HEK293 (cell line): ENCODE measurements at regions not wholly inside any gene's neighbourhood (a gene's known extent, or its start where the extent isn't known, plus 50 kb on each side); places are given as distances from the start of the nearest gene placed in this dataset.

ENCODE experiments used
- CTCF ChIA-PET: fragments of 350-600 bp; formaldehyde crosslinking; extraction: SDS; loops from one replicate; lab custom pipeline; 2021; ENCODE audit warnings: antibody characterized with exemption; lab: Yijun Ruan, JAX
- POLR2A ChIA-PET: fragments of 300-600 bp; formaldehyde crosslinking; extraction: SDS; loops from one replicate; lab custom pipeline; 2020; ENCODE audit warnings: antibody characterized with exemption, inconsistent platforms; lab: Yijun Ruan, JAX
- H3K27ac ChIP-seq: fragments of 200-500 bp; sonication (Bioruptor generic); 2 replicates; pipeline ENCODE4 v1.5.1; 2014; ENCODE audit warnings: low read depth, low read length, control low read depth, inconsistent platforms; ENCODE audit errors: extremely low read depth
- H3K36me3 ChIP-seq, 2 experiments: fragments of 200-500 bp in 1 of 2; sonication (Bioruptor generic) in 1 of 2; 1 replicate in 1 of 2; 2 replicates in 1 of 2; pipeline ENCODE4 v1.5.1; 2014 to 2017; ENCODE audit warnings: inconsistent platforms in 2 of 2, low read length in 2 of 2; ENCODE audit not compliant: control insufficient read depth in 2 of 2, insufficient read depth in 1 of 2
- H3K4me1 ChIP-seq: fragments of 200-500 bp; sonication (Bioruptor generic); 2 replicates; pipeline ENCODE4 v1.5.1; 2014; ENCODE audit warnings: mild to moderate bottlenecking, low read length, inconsistent platforms; ENCODE audit not compliant: control insufficient read depth, insufficient read depth
- H3K4me3 ChIP-seq: 2 replicates; pipeline ENCODE4 v1.5.1; 2011; ENCODE audit warnings: low read depth, mild to moderate bottlenecking, control low read depth, low read length, moderate library complexity
- H3K9me3 ChIP-seq: fragments of 200-500 bp; sonication (Bioruptor generic); 2 replicates; pipeline ENCODE4 v1.5.1; 2014; ENCODE audit warnings: low read depth, low read length, inconsistent platforms; ENCODE audit not compliant: control insufficient read depth, insufficient read depth
- EGR2 ChIP-seq: fragments of 450-650 bp; formaldehyde crosslinking; IDR thresholded peaks from 2 replicates; pipeline ENCODE4 v1.5.1; 2016; ENCODE audit warnings: low read depth, missing biosample characterization, missing genetic modification characterization
- GLI2 ChIP-seq: fragments of 450-650 bp; formaldehyde crosslinking; IDR thresholded peaks from 2 replicates; pipeline ENCODE4; 2017; ENCODE audit warnings: missing biosample characterization, missing genetic modification characterization, low read depth, borderline replicate concordance
- HOXC10 ChIP-seq: sonication (generic); formaldehyde crosslinking; IDR thresholded peaks from 2 replicates; pipeline ENCODE4 v1.8.1; 2023; ENCODE audit warnings: mild to moderate bottlenecking, missing genetic modification reagents
- IKZF3 ChIP-seq: fragments of 450-650 bp; IDR thresholded peaks from 2 replicates; pipeline ENCODE4 v1.5.0; 2018; ENCODE audit warnings: missing biosample characterization, mild to moderate bottlenecking, missing genetic modification characterization, moderate library complexity
- MYNN ChIP-seq: fragments of 450-650 bp; formaldehyde crosslinking; IDR thresholded peaks from 2 replicates; pipeline ENCODE4 v1.5.1; 2016; ENCODE audit warnings: missing biosample characterization, missing genetic modification characterization, borderline replicate concordance
- MZF1 ChIP-seq: fragments of 450-650 bp; formaldehyde crosslinking; IDR thresholded peaks from 2 replicates; pipeline ENCODE4 v1.5.1; 2017; ENCODE audit warnings: missing biosample characterization, missing genetic modification characterization, borderline replicate concordance
- SCRT1 ChIP-seq: fragments of 450-650 bp; formaldehyde crosslinking; IDR thresholded peaks from 2 replicates; pipeline ENCODE4 v1.5.1; 2016; ENCODE audit warnings: missing biosample characterization, missing genetic modification characterization, borderline replicate concordance
- ZBTB7A ChIP-seq: fragments of 450-650 bp; formaldehyde crosslinking; IDR thresholded peaks from 2 replicates; pipeline ENCODE4 v1.5.1; 2016; ENCODE audit warnings: low read depth, missing biosample characterization, missing genetic modification characterization
- ZIC2 ChIP-seq: fragments of 450-650 bp; formaldehyde crosslinking; IDR thresholded peaks from 2 replicates; pipeline ENCODE4 v1.5.1; 2016; ENCODE audit warnings: missing biosample characterization, missing genetic modification characterization
- ZNF157 ChIP-seq: fragments of 450-650 bp; formaldehyde crosslinking; IDR thresholded peaks from 2 replicates; pipeline ENCODE4 v1.5.1; 2016; ENCODE audit warnings: missing biosample characterization, missing genetic modification characterization
- ZNF292 ChIP-seq: fragments of 450-650 bp; formaldehyde crosslinking; IDR thresholded peaks from 2 replicates; pipeline ENCODE4 v1.5.1; 2016; ENCODE audit warnings: low read depth, missing biosample characterization, missing genetic modification characterization, borderline replicate concordance
- ZNF311 ChIP-seq: fragments of 450-650 bp; formaldehyde crosslinking; IDR thresholded peaks from 2 replicates; pipeline ENCODE4 v1.5.1; 2017; ENCODE audit warnings: missing biosample characterization, missing genetic modification characterization, borderline replicate concordance
- ZNF366 ChIP-seq: fragments of 450-650 bp; formaldehyde crosslinking; conservative IDR thresholded peaks from 2 replicates; pipeline ENCODE4 v1.5.1; 2016; ENCODE audit warnings: missing biosample characterization, missing genetic modification characterization
- ZNF549 ChIP-seq: fragments of 450-650 bp; IDR thresholded peaks from 2 replicates; pipeline ENCODE4 v1.5.1; 2018; ENCODE audit warnings: missing biosample characterization, missing genetic modification characterization, mild to moderate bottlenecking, inconsistent platforms, moderate library complexity
- ZNF600 ChIP-seq: fragments of 450-650 bp; formaldehyde crosslinking; IDR thresholded peaks from 2 replicates; pipeline ENCODE4 v1.5.1; 2016; ENCODE audit warnings: missing biosample characterization, missing genetic modification characterization
- ZXDB ChIP-seq: fragments of 450-650 bp; formaldehyde crosslinking; IDR thresholded peaks from 2 replicates; pipeline ENCODE4 v1.5.1; 2016; ENCODE audit warnings: missing biosample characterization, missing genetic modification characterization
- TF ChIP-seq, protein P1 (sequence below): fragments of 450-650 bp; formaldehyde crosslinking; IDR thresholded peaks from 2 replicates; pipeline ENCODE4 v1.5.1; 2016; ENCODE audit warnings: missing biosample characterization, missing genetic modification characterization
- TF ChIP-seq, protein P2 (sequence below): fragments of 450-650 bp; formaldehyde crosslinking; IDR thresholded peaks from 2 replicates; pipeline ENCODE4 v1.5.1; 2017; ENCODE audit warnings: missing biosample characterization, missing genetic modification characterization
- TF ChIP-seq, protein P3 (sequence below): fragments of 450-650 bp; formaldehyde crosslinking; IDR thresholded peaks from 2 replicates; pipeline ENCODE4 v1.5.1; 2016; ENCODE audit warnings: missing biosample characterization, missing genetic modification characterization
- TF ChIP-seq, protein P4 (sequence below): fragments of 450-650 bp; formaldehyde crosslinking; IDR thresholded peaks from 2 replicates; pipeline ENCODE4 v1.5.1; 2016; ENCODE audit warnings: missing biosample characterization, missing genetic modification characterization
- TF ChIP-seq, protein P5 (sequence below): fragments of 450-650 bp; formaldehyde crosslinking; IDR thresholded peaks from 2 replicates; pipeline ENCODE4 v1.5.1; 2016; ENCODE audit warnings: missing biosample characterization, missing genetic modification characterization

DNA sequence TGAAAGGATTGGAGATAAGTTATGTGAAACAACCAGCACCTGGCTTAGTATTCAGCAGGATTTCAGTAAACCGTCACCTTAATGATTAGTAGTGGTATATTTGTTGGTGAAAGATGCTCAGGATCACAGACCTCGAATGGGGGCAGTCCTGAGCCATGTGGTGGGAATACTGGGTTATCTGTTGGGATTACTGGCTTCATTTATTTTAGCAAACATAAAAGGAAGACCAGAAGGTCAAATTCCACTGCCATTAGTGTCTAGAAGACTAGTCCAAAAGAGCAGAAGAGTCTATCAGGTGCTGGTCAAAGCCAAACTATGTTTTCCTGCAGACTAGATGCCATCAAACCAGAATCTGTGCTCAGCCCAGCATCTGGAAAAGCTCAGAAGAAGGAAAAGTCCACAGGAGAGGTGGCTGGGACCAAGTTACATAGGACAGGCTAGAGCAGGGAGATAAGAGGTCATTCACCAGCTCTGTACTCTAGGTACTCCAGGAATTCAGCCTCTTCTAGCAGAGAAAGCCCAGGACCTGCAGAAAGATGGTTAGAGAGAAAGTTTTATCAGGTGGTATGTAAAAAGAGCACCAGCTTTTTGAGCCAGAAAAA lies 343.4 kb downstream of the PLPP3 start:
- CTCF ChIA-PET, result interaction anchor here (0.6 kb wide), 1 partner anchor 542 kb away, joined by 3 read pairs; no protein-coding TSS in a partner anchor
- H3K9me3 ChIP-seq, result no peaks in the 10 kb centered on the region
- no peaks in the 10 kb centered on the region for H3K4me1 ChIP-seq
- H3K36me3 ChIP-seq, result no peaks in the 10 kb centered on the region
- POLR2A ChIA-PET, result no interaction called here
- no peak overlapping the region for H3K27ac ChIP-seq
- TF ChIP-seq HOXC10 (no peak), ZNF549 (tag by site-specific recombination) (no peak), ZNF157 (no peak), IKZF3 (no peak), SCRT1 (no peak), MYNN (tag by site-specific recombination) (no peak), ZIC2 (tag by site-specific recombination) (no peak), EGR2 (tag by site-specific recombination) (no peak)
- TF ChIP-seq, protein P1, sequence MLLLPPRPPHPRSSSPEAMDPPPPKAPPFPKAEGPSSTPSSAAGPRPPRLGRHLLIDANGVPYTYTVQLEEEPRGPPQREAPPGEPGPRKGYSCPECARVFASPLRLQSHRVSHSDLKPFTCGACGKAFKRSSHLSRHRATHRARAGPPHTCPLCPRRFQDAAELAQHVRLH (tag by site-specific recombination), result no peak
- TF ChIP-seq, protein P2, sequence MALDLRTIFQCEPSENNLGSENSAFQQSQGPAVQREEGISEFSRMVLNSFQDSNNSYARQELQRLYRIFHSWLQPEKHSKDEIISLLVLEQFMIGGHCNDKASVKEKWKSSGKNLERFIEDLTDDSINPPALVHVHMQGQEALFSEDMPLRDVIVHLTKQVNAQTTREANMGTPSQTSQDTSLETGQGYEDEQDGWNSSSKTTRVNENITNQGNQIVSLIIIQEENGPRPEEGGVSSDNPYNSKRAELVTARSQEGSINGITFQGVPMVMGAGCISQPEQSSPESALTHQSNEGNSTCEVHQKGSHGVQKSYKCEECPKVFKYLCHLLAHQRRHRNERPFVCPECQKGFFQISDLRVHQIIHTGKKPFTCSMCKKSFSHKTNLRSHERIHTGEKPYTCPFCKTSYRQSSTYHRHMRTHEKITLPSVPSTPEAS (tag by site-specific recombination), result no peak
- no peak overlapping the region for H3K4me3 ChIP-seq

DNA sequence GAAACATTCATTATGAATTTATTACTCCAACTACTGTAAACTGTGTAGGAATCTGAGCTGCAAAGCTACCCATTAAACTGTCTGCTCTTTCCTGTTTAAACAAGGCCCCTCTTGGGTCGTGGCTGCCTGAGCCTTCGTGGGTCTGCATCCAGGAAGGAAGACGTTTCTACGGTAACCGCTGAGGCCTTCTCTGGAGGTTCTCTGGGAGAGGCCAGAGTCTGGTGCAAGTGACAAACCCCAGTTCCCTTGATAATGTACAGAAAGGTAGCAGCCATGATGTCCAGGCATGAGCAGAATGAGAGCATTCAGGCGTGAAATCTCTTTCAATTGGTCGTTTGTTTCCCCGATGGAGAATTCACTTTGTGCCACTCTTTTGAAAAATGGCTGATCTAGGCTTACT lies 350.2 kb downstream of the PLPP3 start:
- POLR2A ChIA-PET, result no interaction called here
- Histone ChIP-seq H3K4me1 (peaks cover 3% of the 10 kb centered on the region; the same call in 1 of the 2 replicates), H3K9me3 (no peaks in the 10 kb centered on the region), H3K4me3 (no peak overlapping the region), H3K27ac (no peak overlapping the region), H3K36me3 (no peaks in the 10 kb centered on the region)
- CTCF ChIA-PET, result interaction anchor here (0.7 kb wide), 1 partner anchor 601 kb away, joined by 3 read pairs; no protein-coding TSS in a partner anchor
- TF ChIP-seq ZNF292 (tag by site-specific recombination), result no peak
- TF ChIP-seq ZXDB, result no peak
- no peak for TF ChIP-seq ZNF366
- no peak for TF ChIP-seq MZF1 (tag by site-specific recombination)
- TF ChIP-seq, protein P3, sequence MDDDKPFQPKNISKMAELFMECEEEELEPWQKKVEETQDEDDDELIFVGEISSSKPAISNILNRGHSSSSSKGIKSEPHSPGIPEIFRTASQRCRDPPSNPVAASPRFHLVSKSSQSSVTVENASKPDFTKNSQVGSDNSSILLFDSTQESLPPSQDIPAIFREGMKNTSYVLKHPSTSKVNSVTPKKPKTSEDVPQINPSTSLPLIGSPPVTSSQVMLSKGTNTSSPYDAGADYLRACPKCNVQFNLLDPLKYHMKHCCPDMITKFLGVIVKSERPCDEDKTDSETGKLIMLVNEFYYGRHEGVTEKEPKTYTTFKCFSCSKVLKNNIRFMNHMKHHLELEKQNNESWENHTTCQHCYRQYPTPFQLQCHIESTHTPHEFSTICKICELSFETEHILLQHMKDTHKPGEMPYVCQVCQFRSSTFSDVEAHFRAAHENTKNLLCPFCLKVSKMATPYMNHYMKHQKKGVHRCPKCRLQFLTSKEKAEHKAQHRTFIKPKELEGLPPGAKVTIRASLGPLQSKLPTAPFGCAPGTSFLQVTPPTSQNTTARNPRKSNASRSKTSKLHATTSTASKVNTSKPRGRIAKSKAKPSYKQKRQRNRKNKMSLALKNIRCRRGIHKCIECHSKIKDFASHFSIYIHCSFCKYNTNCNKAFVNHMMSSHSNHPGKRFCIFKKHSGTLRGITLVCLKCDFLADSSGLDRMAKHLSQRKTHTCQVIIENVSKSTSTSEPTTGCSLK (tag by site-specific recombination), result no peak
- TF ChIP-seq ZNF600 (tag by site-specific recombination), result no peak
- no peak for TF ChIP-seq GLI2 (tag by site-specific recombination)
- TF ChIP-seq ZBTB7A (tag by site-specific recombination), result no peak
- TF ChIP-seq, protein P4, sequence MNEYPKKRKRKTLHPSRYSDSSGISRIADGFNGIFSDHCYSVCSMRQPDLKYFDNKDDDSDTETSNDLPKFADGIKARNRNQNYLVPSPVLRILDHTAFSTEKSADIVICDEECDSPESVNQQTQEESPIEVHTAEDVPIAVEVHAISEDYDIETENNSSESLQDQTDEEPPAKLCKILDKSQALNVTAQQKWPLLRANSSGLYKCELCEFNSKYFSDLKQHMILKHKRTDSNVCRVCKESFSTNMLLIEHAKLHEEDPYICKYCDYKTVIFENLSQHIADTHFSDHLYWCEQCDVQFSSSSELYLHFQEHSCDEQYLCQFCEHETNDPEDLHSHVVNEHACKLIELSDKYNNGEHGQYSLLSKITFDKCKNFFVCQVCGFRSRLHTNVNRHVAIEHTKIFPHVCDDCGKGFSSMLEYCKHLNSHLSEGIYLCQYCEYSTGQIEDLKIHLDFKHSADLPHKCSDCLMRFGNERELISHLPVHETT (tag by site-specific recombination), result no peak
- TF ChIP-seq, protein P5, sequence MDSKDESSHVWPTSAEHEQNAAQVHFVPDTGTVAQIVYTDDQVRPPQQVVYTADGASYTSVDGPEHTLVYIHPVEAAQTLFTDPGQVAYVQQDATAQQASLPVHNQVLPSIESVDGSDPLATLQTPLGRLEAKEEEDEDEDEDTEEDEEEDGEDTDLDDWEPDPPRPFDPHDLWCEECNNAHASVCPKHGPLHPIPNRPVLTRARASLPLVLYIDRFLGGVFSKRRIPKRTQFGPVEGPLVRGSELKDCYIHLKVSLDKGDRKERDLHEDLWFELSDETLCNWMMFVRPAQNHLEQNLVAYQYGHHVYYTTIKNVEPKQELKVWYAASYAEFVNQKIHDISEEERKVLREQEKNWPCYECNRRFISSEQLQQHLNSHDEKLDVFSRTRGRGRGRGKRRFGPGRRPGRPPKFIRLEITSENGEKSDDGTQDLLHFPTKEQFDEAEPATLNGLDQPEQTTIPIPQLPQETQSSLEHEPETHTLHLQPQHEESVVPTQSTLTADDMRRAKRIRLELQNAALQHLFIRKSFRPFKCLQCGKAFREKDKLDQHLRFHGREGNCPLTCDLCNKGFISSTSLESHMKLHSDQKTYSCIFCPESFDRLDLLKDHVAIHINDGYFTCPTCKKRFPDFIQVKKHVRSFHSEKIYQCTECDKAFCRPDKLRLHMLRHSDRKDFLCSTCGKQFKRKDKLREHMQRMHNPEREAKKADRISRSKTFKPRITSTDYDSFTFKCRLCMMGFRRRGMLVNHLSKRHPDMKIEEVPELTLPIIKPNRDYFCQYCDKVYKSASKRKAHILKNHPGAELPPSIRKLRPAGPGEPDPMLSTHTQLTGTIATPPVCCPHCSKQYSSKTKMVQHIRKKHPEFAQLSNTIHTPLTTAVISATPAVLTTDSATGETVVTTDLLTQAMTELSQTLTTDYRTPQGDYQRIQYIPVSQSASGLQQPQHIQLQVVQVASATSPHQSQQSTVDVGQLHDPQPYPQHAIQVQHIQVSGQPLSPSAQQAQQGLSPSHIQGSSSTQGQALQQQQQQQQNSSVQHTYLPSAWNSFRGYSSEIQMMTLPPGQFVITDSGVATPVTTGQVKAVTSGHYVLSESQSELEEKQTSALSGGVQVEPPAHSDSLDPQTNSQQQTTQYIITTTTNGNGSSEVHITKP (tag by site-specific recombination), result no peak
- no peak for TF ChIP-seq SCRT1
- no peak for TF ChIP-seq ZNF311 (tag by site-specific recombination)
